Erythroblast (primary cell): ENCODE measurements at regions not wholly inside any gene's neighbourhood (a gene's known extent, or its start where the extent isn't known, plus 50 kb on each side); places are given as distances from the start of the nearest gene placed in this dataset.

Source experiments
- GATA1 ChIP-seq: IDR thresholded peaks from 2 replicates; pipeline ENCODE4 v1.6.1; 2011; ENCODE audit warnings: low read depth, mild to moderate bottlenecking, control low read depth, low read length, moderate library complexity
- POLR2A ChIP-seq: IDR thresholded peaks from 2 replicates; pipeline ENCODE4 v1.6.1; 2011; ENCODE audit warnings: mild to moderate bottlenecking, low read length

GRCh38 chr7:118902600-118902999 lies 678.1 kb downstream of the ANKRD7 start:
- TF ChIP-seq POLR2A: no peak
- no peak for TF ChIP-seq GATA1
